ENCODE measurements at regions not wholly inside any gene's neighbourhood (a gene's known extent, or its start where the extent isn't known, plus 50 kb on each side); places are given as distances from the start of the nearest gene placed in this dataset.

DNA sequence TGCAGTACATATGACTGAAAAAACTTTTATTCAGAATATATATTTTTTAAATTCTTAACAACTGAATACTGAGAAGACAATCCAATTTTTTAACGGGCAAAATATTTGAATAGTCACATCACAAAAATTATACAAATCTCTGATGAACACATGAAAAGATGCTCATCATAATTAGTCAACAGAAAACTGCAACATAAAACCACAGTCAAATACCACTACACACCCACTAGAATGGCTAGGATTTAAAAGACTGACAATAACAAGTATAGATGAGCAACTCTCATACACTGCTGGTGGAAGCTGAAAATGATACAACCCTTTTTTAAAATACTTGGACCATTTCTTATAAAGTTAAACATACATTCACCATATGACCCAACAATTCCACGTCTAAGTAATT lies 87.7 kb upstream of the TNFSF4 start:
- H3K27ac ChIP-seq (ENCODE audit: low read depth, low read length) = no peak overlapping the region
- peaks cover 18 to 34% (median 31%) of the 10 kb centered on the region in 3 donors for H3K4me1 Mint-ChIP-seq
- no peaks in the 10 kb centered on the region for H3K4me1 ChIP-seq (ENCODE audit: insufficient read depth, low read length)
- no peak overlapping the region for H3K4me3 Mint-ChIP-seq
- no peaks in the 10 kb centered on the region for H3K27me3 ChIP-seq (ENCODE audit: insufficient read depth, low read length, poor library complexity, severe bottlenecking)
- H3K36me3 Mint-ChIP-seq = peaks cover 0 to 25% (median 3%) of the 10 kb centered on the region in 3 donors
- no peak overlapping the region for H3K4me3 ChIP-seq (ENCODE audit: low read length)
- peaks cover 2 to 16% (median 8%) of the 10 kb centered on the region in 5 donors for H3K9me3 Mint-ChIP-seq
- no peaks in the 10 kb centered on the region for H3K36me3 ChIP-seq (ENCODE audit: insufficient read depth, low read length)
- H3K27me3 Mint-ChIP-seq = peaks cover 0 to 1% of the 10 kb centered on the region in 2 donors
- no peaks in the 10 kb centered on the region for H3K9me3 ChIP-seq (ENCODE audit: low read length)
- CTCF ChIA-PET = no interaction called here
- H3K27ac Mint-ChIP-seq = no peak overlapping the region
- POLR2A ChIA-PET = no interaction called here
- DNase-seq = no peak

DNA sequence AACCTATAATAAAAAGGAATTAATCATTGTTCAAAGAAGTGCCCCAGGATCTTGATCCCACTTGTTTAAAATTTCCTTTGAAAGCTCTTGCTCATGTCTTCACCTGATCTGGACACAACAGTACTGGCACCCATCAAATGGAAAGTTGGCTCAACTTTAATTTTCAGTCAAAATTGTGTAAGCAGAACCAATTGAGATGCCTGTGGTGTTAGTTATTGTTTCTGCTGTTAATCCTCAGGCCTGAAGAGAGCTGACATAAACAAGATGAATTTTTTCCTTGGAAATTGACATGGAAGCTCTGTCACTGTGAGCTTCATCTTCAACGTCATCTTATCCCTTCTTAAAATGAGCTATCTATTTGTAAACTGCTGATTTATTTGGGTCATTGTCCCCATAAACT lies 88.3 kb upstream of the TNFSF4 start:
- DNase-seq = no peak
- Histone ChIP-seq H3K27me3 (ENCODE audit: insufficient read depth, low read length, poor library complexity, severe bottlenecking) (no peaks in the 10 kb centered on the region), H3K4me3 (ENCODE audit: low read length) (no peak overlapping the region), H3K4me1 (ENCODE audit: insufficient read depth, low read length) (no peaks in the 10 kb centered on the region), H3K36me3 (ENCODE audit: insufficient read depth, low read length) (no peaks in the 10 kb centered on the region), H3K27ac (ENCODE audit: low read depth, low read length) (no peak overlapping the region), H3K9me3 (ENCODE audit: low read length) (no peaks in the 10 kb centered on the region)
- peaks cover 2 to 13% (median 8%) of the 10 kb centered on the region in 5 donors for H3K9me3 Mint-ChIP-seq
- CTCF ChIA-PET = interaction anchor here (1.1 kb wide), 1 partner anchor 550 kb away, joined by 3 read pairs; no protein-coding TSS in a partner anchor
- peaks cover 18 to 34% (median 31%) of the 10 kb centered on the region in 3 donors for H3K4me1 Mint-ChIP-seq
- peaks cover 0 to 1% of the 10 kb centered on the region in 2 donors for H3K27me3 Mint-ChIP-seq
- H3K36me3 Mint-ChIP-seq = peaks cover 0 to 20% (median 3%) of the 10 kb centered on the region in 3 donors
- POLR2A ChIA-PET = no interaction called here
- H3K4me3 Mint-ChIP-seq = no peak overlapping the region
- no peak overlapping the region for H3K27ac Mint-ChIP-seq

DNA sequence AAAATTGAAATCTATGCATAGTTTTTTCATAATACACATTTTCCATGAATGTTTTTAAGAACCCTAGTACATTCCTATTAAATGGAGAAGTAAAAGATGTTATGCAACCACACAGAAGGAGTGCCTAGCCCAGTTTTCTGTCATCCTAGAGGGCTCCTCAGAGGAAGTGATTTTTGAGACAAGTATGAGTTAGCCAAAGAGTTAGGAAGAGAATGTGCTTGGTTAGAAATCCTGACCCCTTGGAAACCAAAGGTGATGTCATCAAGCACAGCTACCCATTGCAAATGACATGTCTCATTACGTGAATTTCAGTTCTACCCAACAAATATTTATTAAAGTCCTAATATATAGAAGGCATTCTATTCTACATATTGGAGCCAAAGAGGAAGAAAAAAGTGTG lies 88.9 kb upstream of the TNFSF4 start:
- H3K36me3 ChIP-seq (ENCODE audit: insufficient read depth, low read length) = no peaks in the 10 kb centered on the region
- no peak overlapping the region for H3K27ac ChIP-seq (ENCODE audit: low read depth, low read length)
- no peaks in the 10 kb centered on the region for H3K9me3 ChIP-seq (ENCODE audit: low read length)
- no peak overlapping the region for H3K27ac Mint-ChIP-seq
- peaks cover 0 to 1% of the 10 kb centered on the region in 2 donors for H3K27me3 Mint-ChIP-seq
- peaks cover 0 to 14% (median 3%) of the 10 kb centered on the region in 3 donors for H3K36me3 Mint-ChIP-seq
- DNase-seq = no peak
- CTCF ChIA-PET = interaction anchor here (1.1 kb wide), 1 partner anchor 550 kb away, joined by 3 read pairs; no protein-coding TSS in a partner anchor
- peaks cover 2 to 13% (median 8%) of the 10 kb centered on the region in 5 donors for H3K9me3 Mint-ChIP-seq
- no peak overlapping the region for H3K4me3 ChIP-seq (ENCODE audit: low read length)
- H3K27me3 ChIP-seq (ENCODE audit: insufficient read depth, low read length, poor library complexity, severe bottlenecking) = no peaks in the 10 kb centered on the region
- H3K4me3 Mint-ChIP-seq = no peak overlapping the region
- POLR2A ChIA-PET = no interaction called here
- peaks cover 15 to 28% (median 27%) of the 10 kb centered on the region in 3 donors for H3K4me1 Mint-ChIP-seq
- H3K4me1 ChIP-seq (ENCODE audit: insufficient read depth, low read length) = no peaks in the 10 kb centered on the region

DNA sequence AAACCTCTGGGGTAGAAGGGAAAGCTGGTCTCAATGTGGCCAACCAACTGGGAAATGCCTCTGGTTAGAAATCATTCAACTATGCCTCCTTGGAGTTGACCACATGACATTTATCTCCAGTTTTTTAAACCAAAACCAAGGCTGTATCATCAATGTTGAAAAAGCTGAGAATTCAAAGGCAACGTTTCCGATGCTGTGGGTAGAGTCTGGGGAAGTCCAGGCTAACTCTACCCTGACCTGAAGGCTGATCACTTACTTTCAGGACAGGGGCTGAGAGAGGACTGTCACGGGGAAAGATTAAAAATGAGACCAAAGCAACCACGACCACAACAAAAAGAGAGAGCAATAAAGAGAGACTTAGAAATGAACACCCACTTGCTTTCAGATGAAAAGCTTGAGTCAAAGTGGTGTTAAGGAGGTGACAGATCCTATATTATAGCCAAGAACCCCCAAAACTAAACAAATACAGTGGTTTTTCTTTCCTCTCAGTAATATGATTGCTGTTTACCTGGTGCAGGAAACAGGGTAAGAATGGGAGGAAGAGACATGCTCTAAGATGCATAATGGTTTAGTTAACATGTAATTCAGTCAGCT lies 90.8 kb upstream of the TNFSF4 start:
- Mint-ChIP-seq H3K36me3 (peaks cover 0 to 1% (median 0%) of the 10 kb centered on the region in 3 donors), H3K27me3 (peaks cover 0 to 1% of the 10 kb centered on the region in 2 donors), H3K9me3 (no peaks in the 10 kb centered on the region), H3K4me1 (peaks cover 13 to 27% (median 22%) of the 10 kb centered on the region in 3 donors), H3K4me3 (peak overlapping the region in 1 of 7 donors; percentile 30), H3K27ac (peak overlapping the region in 6 of 8 donors; percentile 5 to 86 (median 33))
- H3K4me3 ChIP-seq (ENCODE audit: low read length) = no peak overlapping the region
- DNase-seq = no peak
- no peaks in the 10 kb centered on the region for H3K27me3 ChIP-seq (ENCODE audit: insufficient read depth, low read length, poor library complexity, severe bottlenecking)
- CTCF ChIA-PET = no interaction called here
- H3K9me3 ChIP-seq (ENCODE audit: low read length) = no peaks in the 10 kb centered on the region
- no peaks in the 10 kb centered on the region for H3K36me3 ChIP-seq (ENCODE audit: insufficient read depth, low read length)
- POLR2A ChIA-PET = no interaction called here
- no peaks in the 10 kb centered on the region for H3K4me1 ChIP-seq (ENCODE audit: insufficient read depth, low read length)
- no peak overlapping the region for H3K27ac ChIP-seq (ENCODE audit: low read depth, low read length)

DNA sequence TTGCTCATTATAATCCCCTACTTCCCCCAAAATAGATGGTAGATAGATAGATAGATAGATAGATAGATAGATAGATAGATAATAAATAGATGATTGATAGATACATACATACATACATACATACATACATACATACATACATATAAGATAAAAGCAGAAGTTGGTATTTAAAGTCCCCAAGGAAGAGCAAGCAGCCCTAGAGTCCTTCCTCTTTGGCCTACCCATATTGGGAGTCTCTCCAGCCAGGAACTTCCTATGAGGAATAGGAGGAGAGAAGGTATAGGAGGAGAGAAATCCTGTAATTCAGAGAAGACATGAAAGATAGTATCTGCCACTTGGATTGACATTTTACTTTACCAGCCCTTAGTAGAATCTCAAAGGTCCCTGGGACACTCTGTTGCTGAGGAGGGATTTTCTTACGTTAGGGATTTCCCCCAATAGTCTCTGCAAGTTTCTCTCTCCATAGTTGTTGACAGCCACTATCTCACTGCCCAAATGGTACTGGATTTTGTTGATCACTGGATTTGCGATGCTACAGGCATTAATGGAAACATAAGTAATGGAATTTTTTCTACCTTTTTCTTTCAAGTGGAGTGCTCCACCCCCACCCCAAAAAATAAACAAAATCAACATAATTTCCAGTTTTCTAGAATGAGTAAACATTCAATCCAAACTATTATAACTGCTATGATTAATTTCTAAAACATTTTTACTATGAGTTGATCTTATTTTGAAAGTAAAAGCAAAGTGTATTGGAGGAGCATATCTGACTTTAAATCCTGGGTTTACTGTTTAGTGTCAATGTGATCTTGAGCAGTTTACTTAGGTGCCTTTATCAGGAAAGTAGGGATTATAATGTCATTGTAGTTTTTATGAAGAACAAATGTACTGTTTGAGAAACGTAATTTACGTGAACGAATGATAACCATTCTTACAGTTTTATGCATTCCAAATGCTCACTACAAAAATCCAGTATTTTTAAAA lies 93.2 kb upstream of the TNFSF4 start:
- H3K36me3 ChIP-seq (ENCODE audit: insufficient read depth, low read length) = no peaks in the 10 kb centered on the region
- peaks cover 0 to 6% (median 1%) of the 10 kb centered on the region in 3 donors for H3K36me3 Mint-ChIP-seq
- no peak overlapping the region for H3K4me3 ChIP-seq (ENCODE audit: low read length)
- CTCF ChIA-PET = no interaction called here
- no peak overlapping the region for H3K27ac ChIP-seq (ENCODE audit: low read depth, low read length)
- H3K27me3 ChIP-seq (ENCODE audit: insufficient read depth, low read length, poor library complexity, severe bottlenecking) = no peaks in the 10 kb centered on the region
- no peaks in the 10 kb centered on the region for H3K9me3 Mint-ChIP-seq
- POLR2A ChIA-PET = no interaction called here
- no peak overlapping the region for H3K27ac Mint-ChIP-seq
- H3K4me3 Mint-ChIP-seq = no peak overlapping the region
- peaks cover 13 to 23% (median 22%) of the 10 kb centered on the region in 3 donors for H3K4me1 Mint-ChIP-seq
- no peaks in the 10 kb centered on the region for H3K9me3 ChIP-seq (ENCODE audit: low read length)
- DNase-seq = no peak
- H3K4me1 ChIP-seq (ENCODE audit: insufficient read depth, low read length) = no peaks in the 10 kb centered on the region
- H3K27me3 Mint-ChIP-seq = peaks cover 0 to 1% of the 10 kb centered on the region in 2 donors

DNA sequence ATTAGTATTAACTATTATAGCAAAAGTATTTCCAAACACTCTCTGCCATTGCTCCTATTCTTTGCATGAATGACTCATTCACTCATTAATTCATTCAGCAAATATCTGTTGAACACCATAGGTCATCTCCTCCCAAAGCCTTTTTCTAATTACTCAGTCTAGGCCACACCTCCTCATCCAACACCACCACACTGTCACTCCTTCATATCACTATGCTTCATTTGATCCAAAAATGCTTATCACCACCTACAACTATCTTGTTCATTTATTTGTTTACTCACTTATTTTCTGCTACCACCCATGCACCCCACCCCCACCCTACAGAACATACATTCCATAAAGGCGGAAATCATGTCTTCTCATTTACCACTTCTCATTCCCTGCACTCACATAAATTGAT lies 94.4 kb upstream of the TNFSF4 start:
- CTCF ChIA-PET = no interaction called here
- DNase-seq = no peak
- H3K4me3 Mint-ChIP-seq = no peak overlapping the region
- Histone ChIP-seq H3K9me3 (ENCODE audit: low read length) (no peaks in the 10 kb centered on the region), H3K27me3 (ENCODE audit: insufficient read depth, low read length, poor library complexity, severe bottlenecking) (no peaks in the 10 kb centered on the region), H3K4me1 (ENCODE audit: insufficient read depth, low read length) (no peaks in the 10 kb centered on the region), H3K27ac (ENCODE audit: low read depth, low read length) (no peak overlapping the region), H3K4me3 (ENCODE audit: low read length) (no peak overlapping the region), H3K36me3 (ENCODE audit: insufficient read depth, low read length) (no peaks in the 10 kb centered on the region)
- no peaks in the 10 kb centered on the region for H3K9me3 Mint-ChIP-seq
- H3K4me1 Mint-ChIP-seq = peaks cover 13 to 23% (median 22%) of the 10 kb centered on the region in 3 donors
- H3K27me3 Mint-ChIP-seq = peaks cover 0 to 1% of the 10 kb centered on the region in 2 donors
- no peak overlapping the region for H3K27ac Mint-ChIP-seq
- POLR2A ChIA-PET = no interaction called here
- H3K36me3 Mint-ChIP-seq = peaks cover 0 to 15% (median 0%) of the 10 kb centered on the region in 3 donors

DNA sequence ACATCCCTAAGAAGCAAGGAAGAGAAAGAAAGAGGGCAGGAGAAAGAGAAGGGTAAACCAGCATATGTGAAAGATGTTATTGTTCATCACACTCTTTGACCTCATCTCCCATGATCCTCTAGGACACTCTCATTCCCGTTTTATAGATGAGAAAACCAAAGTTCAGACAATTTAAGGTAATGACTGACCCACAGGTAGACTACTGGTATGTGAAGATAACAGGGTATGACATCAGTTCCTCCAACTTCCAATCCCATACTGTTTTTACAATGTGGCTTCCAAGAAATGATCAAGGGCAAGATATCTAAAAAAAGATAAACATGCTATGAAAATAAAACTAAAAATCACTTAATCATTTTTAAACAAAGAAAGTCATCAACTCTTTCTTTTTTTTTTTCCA lies 95.2 kb upstream of the TNFSF4 start:
- H3K9me3 Mint-ChIP-seq = no peaks in the 10 kb centered on the region
- no peak overlapping the region for H3K4me3 Mint-ChIP-seq
- no peak overlapping the region for H3K27ac Mint-ChIP-seq
- peak overlapping the region; percentile 6 for H3K27ac ChIP-seq (ENCODE audit: low read depth, low read length)
- H3K27me3 Mint-ChIP-seq = peaks cover 0 to 1% of the 10 kb centered on the region in 2 donors
- ChIA-PET POLR2A (no interaction called here), CTCF (no interaction called here)
- H3K4me1 Mint-ChIP-seq = peaks cover 13 to 22% (median 21%) of the 10 kb centered on the region in 3 donors
- H3K4me1 ChIP-seq (ENCODE audit: insufficient read depth, low read length) = no peaks in the 10 kb centered on the region
- DNase-seq = no peak
- H3K27me3 ChIP-seq (ENCODE audit: insufficient read depth, low read length, poor library complexity, severe bottlenecking) = no peaks in the 10 kb centered on the region
- no peaks in the 10 kb centered on the region for H3K9me3 ChIP-seq (ENCODE audit: low read length)
- no peaks in the 10 kb centered on the region for H3K36me3 ChIP-seq (ENCODE audit: insufficient read depth, low read length)
- peaks cover 0 to 18% (median 0%) of the 10 kb centered on the region in 3 donors for H3K36me3 Mint-ChIP-seq
- no peak overlapping the region for H3K4me3 ChIP-seq (ENCODE audit: low read length)
